Stimulated activated CD8-positive, alpha-beta memory T cell treated with anti-CD3 and anti-CD28 coated beads, Interleukin-4, amount 100 ng/mL, for 1 hour (primary cell): ENCODE measurements at regions not wholly inside any gene's neighbourhood (a gene's known extent, or its start where the extent isn't known, plus 50 kb on each side); places are given as distances from the start of the nearest gene placed in this dataset.

ENCODE experiments used
- DNase-seq, 2 donors: peaks; one replicate each; pipeline ENCODE4 v3.0.0-alpha.2; 2020; ENCODE audit warnings: low read depth in 2 of 2, low spot score in 1 of 2

DNA sequence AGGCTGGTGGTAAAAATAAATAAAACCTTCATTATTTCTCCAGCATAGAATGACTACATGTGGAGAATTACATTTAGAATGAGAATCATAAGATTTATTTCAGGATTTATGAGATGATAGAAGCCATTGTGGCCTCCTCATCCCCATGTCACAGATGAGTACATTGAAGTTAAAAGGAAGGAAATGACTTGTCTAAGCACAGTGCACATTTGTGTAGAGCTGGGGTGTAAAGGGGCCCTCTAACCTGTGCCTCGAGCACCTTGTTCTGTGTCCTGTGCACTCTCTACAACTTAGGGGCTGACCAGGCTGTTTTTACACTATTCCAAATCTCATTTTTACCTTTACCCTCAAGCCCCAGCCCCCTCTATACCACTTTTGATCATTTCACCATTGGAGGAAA lies 179.4 kb downstream of the RHOU start:
- no peak for DNase-seq

- DNase-seq: no peak
Observed at GRCh38 chr1:228917342-228917741, 182.1 kb downstream of the RHOU start.

GRCh38 chr1:228917755-228918154 lies 182.5 kb downstream of the RHOU start:
- no peak for DNase-seq

- DNase-seq: no peak
Observed at GRCh38 chr1:228918335-228918734, 183.1 kb downstream of the RHOU start.

- no peak for DNase-seq
Observed at GRCh38 chr1:228919914-228920313, 184.6 kb downstream of the RHOU start.

DNA sequence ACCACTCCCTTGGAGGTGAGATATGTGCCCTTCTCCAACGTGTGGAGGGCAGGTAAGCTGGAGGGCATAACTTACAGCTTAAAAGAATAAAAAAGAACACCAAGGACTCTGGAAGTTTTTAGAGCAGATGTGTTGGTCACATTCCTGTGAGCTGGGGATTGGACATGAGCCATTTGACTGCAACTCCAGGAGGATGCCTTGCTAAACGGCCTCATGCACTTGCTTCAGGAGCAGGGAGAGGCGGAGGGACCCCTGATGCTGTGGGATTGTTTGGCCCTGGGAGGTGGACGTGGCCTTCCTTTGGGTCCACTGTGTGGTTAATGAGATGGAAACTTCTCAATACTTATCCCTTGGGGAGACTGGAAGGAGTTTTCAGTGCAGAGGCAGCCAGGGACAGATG lies 185.6 kb downstream of the RHOU start:
- DNase-seq: no peak

DNA sequence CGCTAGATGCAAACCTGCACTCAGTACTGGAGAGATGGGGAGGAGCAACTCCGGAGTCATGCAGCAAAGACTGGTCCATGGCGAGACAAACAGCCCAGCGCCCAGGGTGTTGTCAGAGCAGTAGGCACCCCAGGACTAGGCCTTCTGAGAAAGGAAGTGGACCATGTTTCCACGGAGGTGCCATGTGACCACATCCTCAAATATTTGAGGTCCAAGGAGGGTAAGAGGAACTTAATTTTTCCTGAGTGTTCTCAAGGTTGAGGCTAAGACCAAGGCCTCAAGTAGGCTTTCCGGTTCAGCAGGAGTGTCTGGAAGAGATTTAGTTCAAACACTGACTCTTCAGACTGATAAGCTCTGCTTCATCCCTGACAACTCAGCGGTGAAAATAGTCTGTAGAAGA lies 186.2 kb downstream of the RHOU start:
- no peak for DNase-seq

DNA sequence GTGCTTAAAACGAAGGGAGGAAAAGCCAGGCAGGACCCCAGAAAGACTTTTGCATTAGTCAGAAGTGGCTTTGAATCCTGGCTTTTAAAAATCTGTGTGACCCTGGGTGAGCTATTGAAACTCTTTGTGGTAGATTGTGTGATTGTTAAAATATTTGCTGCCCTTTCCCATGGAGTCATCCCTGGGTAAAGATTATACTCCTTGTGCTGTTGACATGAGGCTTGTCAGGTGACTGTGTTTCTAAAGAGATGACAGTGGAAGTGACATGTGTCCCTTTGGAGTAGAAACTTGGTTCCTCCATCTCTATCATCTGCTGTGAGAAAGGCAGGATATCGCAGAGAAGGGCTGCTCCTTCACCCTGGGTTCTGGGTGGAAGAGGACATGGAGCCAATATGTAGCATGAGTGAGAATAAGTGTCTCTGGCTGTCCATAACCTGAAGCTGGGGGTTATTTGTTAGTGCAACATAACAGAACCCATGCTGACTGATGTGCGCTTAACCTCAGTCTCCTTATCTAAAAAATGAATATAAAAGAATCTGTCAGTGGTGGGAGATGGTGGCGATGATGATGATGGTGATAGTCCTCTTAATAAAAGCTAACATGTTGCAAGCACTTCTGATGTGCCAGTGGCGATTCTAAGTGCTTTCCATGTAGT lies 187.6 kb downstream of the RHOU start:
- DNase-seq: no peak

DNA sequence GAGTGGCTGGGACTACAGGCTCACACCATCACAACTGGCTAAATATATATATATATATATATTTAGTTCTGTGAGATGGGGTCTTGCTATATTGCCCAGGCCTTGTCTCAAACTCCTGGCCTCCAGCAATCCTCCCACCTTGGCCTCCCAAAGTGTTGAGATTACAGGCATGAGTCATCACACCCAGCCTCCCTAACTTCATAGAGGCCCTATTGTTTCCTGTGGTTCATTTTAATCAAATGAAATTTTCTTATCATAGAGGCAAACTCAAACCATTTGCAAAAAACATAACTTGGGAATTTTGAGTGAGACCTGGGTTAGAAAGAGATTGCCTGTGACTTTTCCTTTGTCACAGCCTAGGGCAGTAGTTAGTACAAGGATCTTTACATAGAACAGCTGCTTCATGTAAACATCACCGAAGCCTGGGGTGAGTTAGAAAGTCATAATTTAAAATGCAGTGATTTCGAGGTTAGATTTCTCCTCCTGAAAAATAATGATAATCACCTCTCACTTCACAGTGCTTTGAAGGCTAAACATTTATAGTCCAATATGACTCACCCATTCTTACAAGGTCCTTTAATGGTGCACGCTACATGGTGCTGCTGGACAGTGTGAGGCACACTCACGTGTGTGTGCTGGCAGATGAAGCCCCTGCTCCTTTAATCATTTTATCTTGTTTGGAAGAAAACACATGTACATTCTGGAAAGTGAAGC lies 188.9 kb downstream of the RHOU start:
- DNase-seq: no peak

DNA sequence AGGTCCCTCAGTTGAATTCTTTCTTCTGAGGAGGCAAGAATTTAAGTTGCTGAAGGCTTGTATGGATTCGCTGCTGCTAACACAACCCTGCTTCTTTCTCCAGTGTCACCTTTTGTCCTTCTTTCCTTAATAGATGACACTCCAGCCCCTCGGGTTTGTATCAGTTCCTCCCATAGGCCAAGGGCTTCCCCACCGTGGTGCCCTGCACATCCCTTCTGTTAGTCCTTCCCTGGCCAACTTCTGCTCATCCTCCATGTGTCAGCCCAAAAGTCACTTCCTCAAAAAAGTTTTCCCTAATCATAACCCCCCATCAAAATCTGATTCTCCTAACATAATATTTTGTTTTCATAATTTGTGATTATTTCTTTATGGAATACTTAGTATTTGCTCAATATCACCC lies 190.4 kb downstream of the RHOU start:
- no peak for DNase-seq

DNA sequence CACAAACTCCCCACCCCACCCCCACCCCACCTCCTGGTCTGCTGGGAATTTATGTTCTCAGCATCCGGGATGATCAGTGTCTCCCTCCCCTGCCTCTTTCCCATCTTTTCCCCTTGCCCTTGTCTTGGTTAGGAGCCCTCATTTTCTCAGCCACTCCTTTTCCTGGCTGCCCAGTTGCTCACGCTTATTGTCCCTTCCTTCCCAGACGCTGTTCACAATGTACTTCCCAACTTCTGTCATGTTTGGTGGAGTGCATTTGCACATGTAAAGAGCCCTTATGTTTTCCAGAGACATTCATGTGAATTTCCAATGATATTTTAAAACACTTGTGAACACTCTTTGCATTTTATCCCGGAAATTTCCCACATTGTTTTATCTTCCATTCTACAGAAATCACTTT lies 192.1 kb downstream of the RHOU start:
- DNase-seq: no peak

GRCh38 chr1:228927946-228928898 lies 192.9 kb downstream of the RHOU start:
- no peak for DNase-seq

DNA sequence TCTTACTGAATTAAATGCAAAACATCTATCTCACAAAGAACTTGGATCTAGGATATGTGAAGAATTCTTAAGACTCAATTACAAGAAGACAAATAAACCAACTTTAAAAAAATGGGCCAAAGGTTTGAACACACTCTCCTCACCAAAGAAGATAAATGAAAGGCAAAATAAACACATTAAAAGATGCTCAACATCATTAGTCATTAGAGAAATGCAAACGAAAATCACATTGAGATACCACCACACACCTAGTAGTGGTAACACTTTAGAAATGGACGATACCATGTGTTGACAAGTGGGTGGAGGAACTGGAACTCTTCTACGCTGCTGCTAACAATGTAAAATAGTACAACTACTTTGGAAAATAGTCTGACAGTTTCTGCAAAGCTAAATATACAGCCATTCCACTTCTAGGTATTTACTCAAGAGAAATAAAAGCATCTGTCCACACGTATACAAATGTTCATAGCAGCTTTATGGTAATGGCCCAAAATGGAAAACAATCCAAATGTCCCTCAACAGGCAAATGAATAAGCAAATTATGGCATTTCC lies 194.3 kb downstream of the RHOU start:
- no peak for DNase-seq

DNA sequence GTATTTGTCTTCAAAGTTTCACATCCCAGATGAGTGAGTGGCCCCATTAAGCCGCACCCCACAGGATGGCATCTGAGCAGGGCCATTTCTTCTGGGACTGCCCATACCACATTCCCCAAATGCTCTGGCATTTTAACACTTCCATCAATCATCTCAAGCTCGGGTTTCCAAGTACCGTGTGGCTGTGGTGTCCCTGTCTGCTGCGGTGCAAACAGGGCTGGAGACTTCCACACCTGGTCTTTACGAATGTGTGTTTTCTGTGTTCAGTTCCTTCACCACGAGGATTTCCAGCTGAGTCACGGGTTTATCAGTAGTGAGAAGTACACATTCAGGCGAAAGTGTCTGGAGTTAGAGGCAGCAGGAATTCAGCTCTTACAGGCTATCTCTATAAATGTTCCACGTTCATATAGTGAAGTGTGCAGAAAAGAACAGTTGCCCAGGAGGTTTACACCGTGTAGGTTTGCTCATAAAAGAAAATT lies 195.2 kb downstream of the RHOU start:
- no peak for DNase-seq

- no peak for DNase-seq
Observed at GRCh38 chr1:228933753-228934152, 198.5 kb downstream of the RHOU start.

- no peak for DNase-seq
Observed at GRCh38 chr1:228935198-228935663, 200.0 kb downstream of the RHOU start.

- no peak for DNase-seq
Observed at GRCh38 chr1:228935855-228936727, 200.8 kb downstream of the RHOU start.

GRCh38 chr1:228936881-228937280 lies 201.6 kb downstream of the RHOU start:
- DNase-seq: no peak

DNA sequence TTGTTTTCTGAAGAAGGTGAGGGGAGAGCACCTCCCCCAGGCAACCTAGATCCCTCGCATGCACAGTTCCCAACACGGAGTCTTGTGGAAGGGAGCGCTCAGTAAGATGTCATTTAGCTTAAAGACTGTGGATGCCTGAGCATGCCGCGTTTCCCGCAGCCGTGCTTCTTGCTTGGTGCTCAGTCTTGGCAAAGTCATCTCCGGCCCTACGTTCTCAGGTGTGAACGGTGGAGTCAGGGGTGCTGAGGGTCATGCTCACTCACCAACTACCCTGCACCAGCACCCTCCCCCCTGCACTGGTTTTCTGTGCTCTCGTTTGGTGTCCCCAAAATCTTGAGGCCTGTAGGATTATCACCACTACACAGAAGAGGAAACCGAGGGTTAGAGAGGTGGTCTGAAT lies 202.1 kb downstream of the RHOU start:
- no peak for DNase-seq

- no peak for DNase-seq
Observed at GRCh38 chr1:228937851-228938536, 202.7 kb downstream of the RHOU start.
